Mesenteric fat pad (tissue), 1 donor: ENCODE measurements at regions not wholly inside any gene's neighbourhood (a gene's known extent, or its start where the extent isn't known, plus 50 kb on each side); places are given as distances from the start of the nearest gene placed in this dataset.

Experiments used
- DNase-seq: peaks from one replicate; pipeline ENCODE4 v3.0.0-alpha.2; 2020; ENCODE audit warnings: low spot score
- donor health status: DM: yes; HTN: yes; CAD: no.

- no peak for DNase-seq
These were observed 360.6 kb downstream of the BRD1 start for GRCh38 chr22:49466878-49467595.

- no peak for DNase-seq
These were observed 363.6 kb downstream of the BRD1 start for GRCh38 chr22:49464037-49464436.

- DNase-seq: no peak
These were observed 364.9 kb downstream of the BRD1 start for GRCh38 chr22:49462795-49463194.

- DNase-seq: no peak
These were observed 365.4 kb downstream of the BRD1 start for GRCh38 chr22:49462291-49462690.

GRCh38 chr22:49461674-49462073 lies 366.0 kb downstream of the BRD1 start:
- no peak for DNase-seq

GRCh38 chr22:49460592-49461281 lies 366.9 kb downstream of the BRD1 start:
- DNase-seq: no peak

GRCh38 chr22:49460091-49460490 lies 367.6 kb downstream of the BRD1 start:
- DNase-seq: no peak

- DNase-seq: no peak
These were observed 369.0 kb downstream of the BRD1 start for GRCh38 chr22:49458708-49459099.

- no peak for DNase-seq
These were observed 369.5 kb downstream of the BRD1 start for GRCh38 chr22:49457946-49458707.

- DNase-seq: no peak
These were observed 370.5 kb downstream of the BRD1 start for GRCh38 chr22:49457146-49457545.

- no peak for DNase-seq
These were observed 372.1 kb downstream of the BRD1 start for GRCh38 chr22:49455595-49455994.

GRCh38 chr22:49454726-49455125 lies 372.9 kb downstream of the BRD1 start:
- peak; percentile 55 for DNase-seq

GRCh38 chr22:49453771-49454170 lies 373.9 kb downstream of the BRD1 start:
- DNase-seq: peak; percentile 69

- DNase-seq: peak; percentile 22
These were observed 374.7 kb downstream of the BRD1 start for GRCh38 chr22:49453019-49453418.

- peak; percentile 18 for DNase-seq
These were observed 375.2 kb downstream of the BRD1 start for GRCh38 chr22:49452362-49452946.

GRCh38 chr22:49451070-49451840 lies 376.4 kb downstream of the BRD1 start:
- DNase-seq: peak; percentile 80

- DNase-seq: no peak
These were observed 377.2 kb downstream of the BRD1 start for GRCh38 chr22:49450498-49450897.

- DNase-seq: no peak
These were observed 377.7 kb downstream of the BRD1 start for GRCh38 chr22:49449811-49450446.

GRCh38 chr22:49449377-49449776 lies 378.3 kb downstream of the BRD1 start:
- DNase-seq: no peak

- DNase-seq: no peak
These were observed 379.1 kb downstream of the BRD1 start for GRCh38 chr22:49448526-49448925.

- no peak for DNase-seq
These were observed 379.8 kb downstream of the BRD1 start for GRCh38 chr22:49447837-49448236.
